ENCODE measurements at regions not wholly inside any gene's neighbourhood (a gene's known extent, or its start where the extent isn't known, plus 50 kb on each side); places are given as distances from the start of the nearest gene placed in this dataset.

DNA sequence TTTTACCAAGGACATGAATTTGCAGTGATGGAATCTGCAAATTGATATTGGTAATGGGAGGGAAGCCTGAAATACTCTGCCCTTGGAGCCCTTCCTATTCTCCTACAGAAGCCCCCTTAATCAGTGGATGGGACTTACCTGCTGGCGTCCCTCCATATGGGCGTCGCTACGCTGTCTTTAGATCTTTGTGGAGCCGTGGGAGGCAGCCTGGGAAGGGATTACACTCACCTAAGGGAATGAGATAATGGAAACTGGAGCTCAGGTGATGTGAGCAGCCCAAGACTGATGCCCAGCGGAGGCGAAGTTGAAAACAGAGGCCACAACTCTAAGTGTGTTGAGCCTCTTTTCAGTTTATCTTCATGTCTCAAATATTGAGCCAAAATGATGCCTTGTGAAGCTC is 306.6 kb downstream of the MYCN start:
- no peak overlapping the region for H3K27ac ChIP-seq (replicated peaks)
- H3K9me3 ChIP-seq (replicated peaks), result no peaks in the 10 kb centered on the region
- no peaks in the 10 kb centered on the region for H3K36me3 ChIP-seq
- H3K4me3 ChIP-seq, result no peak overlapping the region
- intact Hi-C loops (cut with micrococcal nuclease), result no loop called here
- no peak for DNase-seq
- H3K27me3 ChIP-seq (ENCODE audit: low read depth), result peaks cover 38% of the 10 kb centered on the region
- TF ChIP-seq, protein P1, sequence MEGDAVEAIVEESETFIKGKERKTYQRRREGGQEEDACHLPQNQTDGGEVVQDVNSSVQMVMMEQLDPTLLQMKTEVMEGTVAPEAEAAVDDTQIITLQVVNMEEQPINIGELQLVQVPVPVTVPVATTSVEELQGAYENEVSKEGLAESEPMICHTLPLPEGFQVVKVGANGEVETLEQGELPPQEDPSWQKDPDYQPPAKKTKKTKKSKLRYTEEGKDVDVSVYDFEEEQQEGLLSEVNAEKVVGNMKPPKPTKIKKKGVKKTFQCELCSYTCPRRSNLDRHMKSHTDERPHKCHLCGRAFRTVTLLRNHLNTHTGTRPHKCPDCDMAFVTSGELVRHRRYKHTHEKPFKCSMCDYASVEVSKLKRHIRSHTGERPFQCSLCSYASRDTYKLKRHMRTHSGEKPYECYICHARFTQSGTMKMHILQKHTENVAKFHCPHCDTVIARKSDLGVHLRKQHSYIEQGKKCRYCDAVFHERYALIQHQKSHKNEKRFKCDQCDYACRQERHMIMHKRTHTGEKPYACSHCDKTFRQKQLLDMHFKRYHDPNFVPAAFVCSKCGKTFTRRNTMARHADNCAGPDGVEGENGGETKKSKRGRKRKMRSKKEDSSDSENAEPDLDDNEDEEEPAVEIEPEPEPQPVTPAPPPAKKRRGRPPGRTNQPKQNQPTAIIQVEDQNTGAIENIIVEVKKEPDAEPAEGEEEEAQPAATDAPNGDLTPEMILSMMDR (IDR thresholded peaks at IDR 0.05; ENCODE audit: borderline replicate concordance), result no peak
- no peaks in the 10 kb centered on the region for H3K4me1 ChIP-seq

DNA sequence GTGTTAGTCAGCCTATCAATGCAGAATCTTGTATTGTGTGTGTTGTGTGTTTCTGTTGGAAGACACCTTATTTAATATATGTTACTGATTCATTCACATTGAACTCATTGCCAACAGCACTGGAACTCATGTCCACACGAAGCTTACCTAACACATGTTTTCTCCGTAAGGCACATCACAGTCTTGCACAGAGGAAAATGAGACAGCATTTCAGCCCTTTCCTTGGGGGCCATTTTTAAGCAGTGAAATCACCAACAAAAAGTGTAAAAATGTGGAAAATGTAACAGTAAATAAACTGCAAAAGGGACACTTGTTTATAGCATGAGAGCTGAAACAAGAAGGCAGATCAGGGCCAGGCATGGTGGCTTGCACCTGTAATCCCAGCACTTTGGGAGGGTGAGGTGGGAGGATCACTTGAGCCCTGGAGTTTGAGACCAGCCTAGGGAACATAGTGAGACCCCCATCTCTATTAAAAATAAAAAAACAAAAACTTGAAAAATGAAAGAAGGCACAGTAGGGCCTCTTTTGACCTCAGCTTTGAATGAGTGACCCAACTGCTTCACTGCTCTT is 306.0 kb downstream of the MYCN start:
- DNase-seq, result no peak
- intact Hi-C loops (cut with micrococcal nuclease), result no loop called here

DNA sequence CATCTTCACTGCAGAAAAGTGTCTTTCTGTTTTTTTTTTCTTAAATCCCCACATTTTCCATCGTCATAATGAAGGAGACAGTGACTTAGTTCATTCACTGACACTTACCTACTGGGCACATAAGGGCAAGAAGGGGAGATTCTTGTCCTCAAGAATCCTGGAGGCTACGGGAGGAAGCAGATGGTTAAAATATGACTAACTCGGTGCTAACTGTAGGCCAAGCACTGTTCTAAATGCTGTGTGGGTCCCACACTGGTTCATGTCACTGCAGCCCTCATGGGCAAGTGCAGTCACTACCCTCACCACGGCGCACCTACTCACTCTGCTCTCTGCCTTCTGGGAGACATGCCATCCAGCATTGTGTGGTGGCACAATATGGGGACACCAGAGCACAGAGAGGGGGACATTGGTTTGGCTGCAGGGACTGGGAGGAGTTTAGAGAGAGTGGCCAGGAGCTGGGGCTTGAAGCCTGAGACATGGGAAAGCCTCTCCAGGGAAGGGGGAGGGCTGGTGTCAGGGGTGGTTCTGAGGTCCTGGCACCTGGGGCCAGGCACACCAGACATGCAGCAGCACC is 305.2 kb downstream of the MYCN start:
- Histone ChIP-seq H3K27me3 (ENCODE audit: low read depth) (peaks cover 28% of the 10 kb centered on the region), H3K27ac (replicated peaks) (no peak overlapping the region), H3K36me3 (no peaks in the 10 kb centered on the region), H3K4me1 (no peaks in the 10 kb centered on the region), H3K4me3 (no peak overlapping the region), H3K9me3 (replicated peaks) (no peaks in the 10 kb centered on the region)
- DNase-seq, result no peak
- TF ChIP-seq, protein P1 (IDR thresholded peaks at IDR 0.05; ENCODE audit: borderline replicate concordance), result no peak
- intact Hi-C loops (cut with micrococcal nuclease), result no loop called here

More for the DNA sequence above, 306.0 kb downstream of the MYCN start:
- Histone ChIP-seq H3K4me3 (no peak overlapping the region), H3K27ac (replicated peaks) (no peak overlapping the region), H3K9me3 (replicated peaks) (no peaks in the 10 kb centered on the region), H3K4me1 (no peaks in the 10 kb centered on the region), H3K36me3 (no peaks in the 10 kb centered on the region), H3K27me3 (ENCODE audit: low read depth) (peaks cover 33% of the 10 kb centered on the region)
- TF ChIP-seq, protein P1 (IDR thresholded peaks at IDR 0.05; ENCODE audit: borderline replicate concordance), result no peak

DNA sequence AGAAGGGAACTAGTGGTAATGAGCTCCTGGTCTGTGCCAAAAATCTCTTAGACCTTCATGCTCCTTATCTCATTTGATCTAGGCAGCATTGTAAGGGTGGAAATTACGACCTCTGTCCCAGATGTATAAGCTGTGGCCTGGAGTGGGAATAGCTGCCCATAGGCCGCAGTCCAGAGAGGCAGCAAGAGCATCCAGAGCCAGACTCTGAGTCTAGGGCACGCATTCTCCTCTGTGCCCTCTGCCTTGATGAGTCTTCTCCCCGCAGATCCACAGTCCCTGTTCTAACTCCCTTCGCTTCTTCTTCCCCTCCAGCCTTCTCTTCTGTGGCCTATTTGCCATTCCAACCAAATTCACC is 304.6 kb downstream of the MYCN start:
- intact Hi-C loops (cut with micrococcal nuclease), result no loop called here
- H3K27ac ChIP-seq (replicated peaks), result no peak overlapping the region
- H3K27me3 ChIP-seq (ENCODE audit: low read depth), result peaks cover 22% of the 10 kb centered on the region
- H3K4me1 ChIP-seq, result no peaks in the 10 kb centered on the region
- no peak overlapping the region for H3K4me3 ChIP-seq
- TF ChIP-seq, protein P1 (IDR thresholded peaks at IDR 0.05; ENCODE audit: borderline replicate concordance), result no peak
- H3K36me3 ChIP-seq, result no peaks in the 10 kb centered on the region
- DNase-seq, result no peak
- H3K9me3 ChIP-seq (replicated peaks), result no peaks in the 10 kb centered on the region

DNA sequence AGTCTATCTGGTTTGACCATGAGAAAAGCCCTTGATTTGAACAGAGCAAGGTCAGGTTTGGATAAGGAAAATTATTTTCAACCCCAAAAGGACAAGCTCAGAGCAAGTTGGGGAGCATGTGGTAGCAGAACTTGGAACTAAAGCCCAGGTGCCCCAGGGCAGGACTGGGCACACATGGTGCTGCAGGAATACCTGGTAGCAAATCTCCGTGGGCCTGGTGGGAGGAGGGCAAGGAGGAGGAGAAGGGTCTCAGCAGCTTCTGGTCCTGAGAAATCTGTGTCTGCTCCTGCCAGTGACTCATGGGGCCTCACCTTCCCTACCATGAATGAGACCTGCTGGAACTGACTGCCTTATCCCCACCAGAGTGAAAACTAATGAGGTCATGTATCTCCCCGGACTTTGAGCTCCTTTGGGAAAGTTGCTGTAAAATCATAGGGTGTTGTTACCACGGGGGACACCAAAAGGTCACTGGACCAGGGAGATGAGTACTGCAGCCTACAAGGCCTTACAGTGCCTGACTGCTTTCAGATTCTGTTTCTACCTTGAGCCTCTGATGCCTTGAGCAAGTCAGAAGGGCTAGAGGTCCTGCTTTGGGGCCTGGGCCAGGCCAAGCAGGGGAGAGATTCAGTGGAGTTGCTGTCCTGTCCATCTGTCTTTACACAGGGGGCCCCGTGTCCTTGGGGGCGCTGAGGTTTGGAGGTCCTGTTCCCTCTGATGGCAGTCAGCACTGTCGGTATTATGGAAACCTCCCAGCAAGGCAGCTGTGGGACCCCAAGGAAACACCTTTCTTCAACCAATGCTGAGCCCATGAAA is 304.0 kb downstream of the MYCN start:
- Histone ChIP-seq H3K9me3 (replicated peaks) (no peaks in the 10 kb centered on the region), H3K4me3 (no peak overlapping the region), H3K27me3 (ENCODE audit: low read depth) (peaks cover 21% of the 10 kb centered on the region), H3K4me1 (no peaks in the 10 kb centered on the region), H3K27ac (replicated peaks) (no peak overlapping the region), H3K36me3 (no peaks in the 10 kb centered on the region)
- intact Hi-C loops (cut with micrococcal nuclease), result no loop called here
- no peak for DNase-seq
- TF ChIP-seq, protein P1 (IDR thresholded peaks at IDR 0.05; ENCODE audit: borderline replicate concordance), result no peak

Data from left ventricle myocardium inferior (tissue), 1 donor.